ENCODE measurements at regions not wholly inside any gene's neighbourhood (a gene's known extent, or its start where the extent isn't known, plus 50 kb on each side); places are given as distances from the start of the nearest gene placed in this dataset.

DNA sequence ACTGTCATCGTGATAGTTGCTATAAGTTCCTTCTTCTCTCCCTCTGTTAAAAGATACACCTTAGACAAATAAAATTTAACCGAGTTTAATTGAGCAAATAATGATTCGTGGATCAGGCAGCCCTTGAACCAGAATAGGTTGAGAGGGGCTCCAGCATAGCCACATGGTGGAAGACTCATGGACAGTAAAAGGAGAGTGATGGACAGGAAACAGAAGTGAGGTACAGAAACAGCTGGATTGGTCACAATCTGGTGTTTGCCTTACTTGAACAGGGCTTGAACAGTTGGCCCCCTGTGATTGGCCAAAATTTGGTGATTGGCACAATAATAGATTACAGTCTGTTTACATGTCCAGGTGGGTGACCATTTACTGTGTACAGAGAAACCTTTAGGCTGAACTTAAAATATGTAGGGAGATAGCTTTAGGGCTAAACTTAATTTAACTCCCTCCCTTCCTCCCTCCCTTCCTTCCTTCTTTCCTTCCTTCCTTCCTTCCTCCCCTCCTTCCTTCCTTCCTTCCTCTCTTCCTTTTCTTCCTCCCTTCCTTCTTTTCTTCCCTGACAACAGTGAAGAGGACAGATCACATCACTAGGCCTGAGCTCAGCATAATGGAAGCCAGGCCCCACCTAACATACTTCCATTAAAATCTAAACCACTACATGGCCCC is 531.8 kb upstream of the JARID2 start:
- no peak for DNase-seq (ENCODE audit: low spot score)

GRCh38 chr6:14715076-14715475 is 530.8 kb upstream of the JARID2 start:
- no peak for DNase-seq (ENCODE audit: low spot score)

DNA sequence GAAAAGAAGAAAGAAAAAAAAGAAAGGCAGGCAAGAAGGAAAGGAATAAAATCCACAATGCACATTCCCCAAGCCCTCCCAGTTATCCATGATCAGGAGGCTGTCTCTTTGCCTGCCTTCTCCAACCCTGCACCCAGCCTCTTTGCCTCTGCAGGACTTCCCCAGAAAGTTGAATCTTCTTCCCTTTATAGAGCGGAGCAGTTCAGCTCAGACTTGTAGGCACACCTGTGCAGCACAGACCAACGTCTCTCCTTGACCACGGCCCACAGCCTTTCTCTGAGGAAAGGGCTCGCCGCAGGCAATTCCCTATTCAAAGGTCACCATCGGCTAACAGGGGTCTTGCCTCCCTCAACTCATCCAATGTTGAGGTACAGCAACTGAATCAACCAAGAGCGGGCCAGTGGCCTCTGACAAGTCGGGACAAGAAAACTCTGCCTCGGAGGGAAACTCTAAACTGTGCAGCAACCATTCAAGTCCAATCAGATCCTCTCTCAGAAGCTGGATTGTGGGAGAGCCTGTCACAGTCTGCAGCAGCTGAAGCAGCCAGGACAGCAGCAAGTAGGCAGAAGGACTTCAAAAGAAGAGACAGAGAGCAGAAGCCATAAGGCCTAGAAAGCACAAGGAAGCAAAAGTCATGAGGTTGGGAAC is 529.2 kb upstream of the JARID2 start:
- DNase-seq (ENCODE audit: low spot score), result no peak

DNA sequence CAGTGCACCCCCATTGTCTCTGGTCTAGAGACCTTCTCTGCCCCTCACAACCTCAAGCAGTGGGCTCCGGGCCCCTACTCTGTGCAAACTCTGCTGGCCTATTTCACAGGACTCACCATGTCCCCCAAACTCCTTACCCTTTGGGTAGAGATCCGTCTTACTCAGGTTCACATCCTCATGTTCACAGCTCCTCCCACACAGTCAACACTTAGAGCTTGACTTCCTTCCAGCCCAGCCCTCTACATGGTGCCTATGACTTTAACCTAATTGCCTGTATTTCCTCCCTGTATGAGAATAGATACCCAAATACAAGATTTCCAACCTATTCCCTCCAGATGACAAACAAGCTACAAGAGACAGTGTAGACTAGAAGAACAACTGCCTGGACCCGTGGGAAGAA is 528.6 kb upstream of the JARID2 start:
- no peak for DNase-seq (ENCODE audit: low spot score)

- no peak for DNase-seq (ENCODE audit: low spot score)
Observed at GRCh38 chr6:14718861-14719260, 527.0 kb upstream of the JARID2 start.

DNA sequence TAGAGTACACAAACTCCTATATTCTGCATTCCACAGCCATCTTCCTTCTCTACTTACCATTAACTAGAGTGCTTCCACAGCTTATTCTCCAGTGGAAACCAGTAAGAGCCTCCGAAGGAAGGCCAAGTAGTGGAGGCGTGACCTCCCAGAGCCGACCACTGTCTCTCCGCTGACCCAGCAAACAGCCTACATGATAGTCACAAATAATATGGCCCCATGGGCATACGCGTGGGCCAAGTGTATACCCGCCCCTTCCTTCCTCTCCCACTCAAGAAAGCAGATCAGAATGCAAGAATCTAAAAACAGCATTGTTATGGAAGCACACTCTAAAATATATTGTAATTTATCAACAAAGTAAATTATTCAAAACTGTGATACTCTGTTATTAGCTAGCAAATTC is 526.6 kb upstream of the JARID2 start:
- no peak for DNase-seq (ENCODE audit: low spot score)

DNA sequence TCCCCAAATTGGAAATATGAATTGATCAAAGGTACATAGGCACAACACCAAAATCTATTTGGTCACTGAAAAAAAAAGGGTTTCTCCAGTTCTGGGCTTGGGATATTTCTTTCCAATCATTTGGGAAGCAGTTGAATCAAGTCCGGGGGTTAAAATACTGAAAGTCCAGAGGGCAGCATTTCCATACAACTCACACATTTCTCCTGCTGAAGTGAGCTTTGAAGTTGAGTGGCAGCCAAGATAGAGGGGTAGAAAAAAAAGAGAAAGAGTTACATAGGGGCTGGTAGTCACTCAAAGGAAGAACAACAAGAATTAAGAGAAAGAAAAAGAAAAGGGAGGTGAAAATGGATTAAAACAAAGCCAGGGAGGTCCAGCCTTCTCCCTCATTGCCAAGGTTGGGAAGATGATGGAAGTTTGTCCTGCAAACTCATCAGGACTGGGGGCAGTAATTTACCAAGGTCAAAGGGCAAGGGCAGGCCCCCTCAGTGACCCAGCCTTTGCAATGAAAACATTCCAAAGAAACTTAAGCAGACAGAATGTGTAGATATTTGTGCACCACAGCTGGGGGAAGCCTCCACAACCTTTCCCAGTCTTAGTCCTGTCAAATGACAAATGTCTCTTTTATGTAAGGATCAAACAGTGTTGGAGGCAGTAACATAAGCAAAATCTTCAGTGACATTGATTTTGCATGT is 525.3 kb upstream of the JARID2 start:
- no peak for DNase-seq (ENCODE audit: low spot score)

DNA sequence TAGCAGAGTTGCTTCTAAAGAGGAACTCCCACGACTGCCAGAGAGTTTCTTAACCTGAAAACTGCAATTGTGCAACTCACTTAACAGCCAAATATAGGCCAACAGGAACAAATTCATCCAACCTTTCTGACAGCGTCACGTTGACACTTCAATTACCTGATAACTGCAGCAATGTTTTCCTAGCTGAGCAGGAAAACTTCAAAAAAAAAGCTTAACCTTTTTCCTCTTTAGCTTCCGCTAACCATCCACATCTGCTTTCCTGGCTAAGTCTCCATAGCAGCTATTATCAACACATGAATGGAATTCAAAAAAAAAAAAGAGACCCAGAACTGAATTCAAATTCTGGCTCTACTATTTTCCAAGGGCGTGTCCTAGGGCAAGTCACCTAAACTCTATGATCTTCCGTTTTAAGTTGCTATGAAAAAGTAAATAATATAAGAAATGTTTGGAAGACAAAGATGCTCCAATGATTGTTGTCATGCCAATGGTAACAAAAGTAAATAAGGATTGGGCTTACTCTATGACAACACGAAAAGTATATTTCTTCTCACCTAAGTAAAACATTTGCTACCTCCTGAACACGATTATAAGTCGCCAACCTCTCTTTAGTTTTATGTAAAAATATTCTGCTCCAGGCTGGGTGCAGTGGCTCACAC is 524.6 kb upstream of the JARID2 start:
- DNase-seq (ENCODE audit: low spot score), result no peak

- no peak for DNase-seq (ENCODE audit: low spot score)
Observed at GRCh38 chr6:14722001-14722562, 523.8 kb upstream of the JARID2 start.

- DNase-seq (ENCODE audit: low spot score), result no peak
Observed at GRCh38 chr6:14722704-14723103, 523.2 kb upstream of the JARID2 start.

DNA sequence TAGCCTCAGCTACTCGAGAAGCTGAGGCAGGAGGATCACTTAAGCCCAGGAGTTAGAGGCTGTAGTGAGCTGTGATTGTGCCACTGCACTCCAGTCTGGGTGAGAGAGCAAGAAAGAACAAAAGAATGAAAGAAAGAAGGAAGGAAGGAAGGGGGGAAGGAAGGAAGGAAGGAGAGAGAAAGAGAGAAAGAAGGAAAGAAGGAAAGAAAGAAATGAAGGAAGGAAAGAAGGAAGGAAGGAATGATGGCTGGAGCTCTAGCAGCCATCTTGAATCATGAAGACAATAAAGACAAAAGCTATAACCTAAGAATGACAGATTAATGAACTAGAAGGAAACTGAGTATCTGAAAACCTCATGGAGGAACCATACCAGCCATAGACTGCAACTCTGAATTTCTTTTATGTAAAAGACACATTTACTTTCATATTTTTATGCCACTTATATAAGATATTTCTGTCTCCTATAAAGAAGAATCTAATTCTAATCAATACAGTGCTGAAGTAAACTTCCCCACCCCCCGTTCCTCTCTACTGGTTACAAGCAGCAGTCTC is 522.3 kb upstream of the JARID2 start:
- DNase-seq (ENCODE audit: low spot score), result no peak

DNA sequence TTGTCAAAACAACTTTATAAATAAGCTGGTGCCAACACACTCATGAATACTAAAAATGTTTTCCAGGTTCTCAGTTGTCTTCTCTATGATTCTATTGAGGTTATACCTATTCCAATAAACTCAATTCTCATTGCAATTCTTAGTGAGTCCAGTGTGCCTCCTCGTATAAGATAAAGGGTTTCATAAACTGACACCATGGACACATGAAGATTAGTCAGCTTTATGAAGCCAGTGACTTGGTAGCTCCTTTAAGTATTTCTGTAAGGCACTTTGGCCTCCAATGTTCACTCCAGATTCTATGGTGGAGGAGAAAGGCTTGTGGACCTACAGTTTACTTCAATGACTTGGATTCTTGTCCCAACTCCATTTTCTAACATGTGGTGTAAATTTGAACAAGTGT is 521.3 kb upstream of the JARID2 start:
- DNase-seq (ENCODE audit: low spot score), result no peak

DNA sequence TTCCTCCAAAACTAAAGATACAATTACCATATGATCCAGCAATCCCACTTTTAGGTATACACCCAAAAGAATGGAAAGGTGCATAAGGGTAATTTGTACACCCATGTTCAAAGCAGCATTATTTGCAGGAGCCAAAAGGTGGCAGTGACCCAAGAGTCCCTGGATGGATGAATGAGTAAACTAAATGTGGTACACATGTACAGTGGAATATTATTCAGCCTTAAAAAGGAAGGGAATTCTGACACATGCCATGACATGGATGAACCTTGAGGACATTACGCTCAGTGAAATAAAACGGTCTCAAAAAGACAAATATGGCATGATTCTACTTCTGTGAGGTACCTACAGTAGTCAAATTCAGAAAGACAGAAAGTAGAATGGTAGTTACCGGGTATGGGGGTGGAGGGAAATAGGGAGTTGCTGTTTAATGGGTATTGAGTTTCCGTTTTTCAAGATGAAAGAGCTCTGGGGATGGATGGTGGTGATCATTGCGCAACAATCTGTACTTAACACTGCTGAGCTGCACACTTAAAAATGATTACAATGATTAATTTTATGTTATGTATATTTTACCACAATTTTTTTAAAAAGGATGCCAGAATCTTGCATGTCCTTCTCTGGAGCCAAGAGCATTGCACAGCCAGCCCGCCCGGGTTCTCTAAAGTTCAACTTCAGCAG is 518.9 kb upstream of the JARID2 start:
- no peak for DNase-seq (ENCODE audit: low spot score)

- DNase-seq (ENCODE audit: low spot score), result no peak
Observed at GRCh38 chr6:14727494-14728395, 518.1 kb upstream of the JARID2 start.

DNA sequence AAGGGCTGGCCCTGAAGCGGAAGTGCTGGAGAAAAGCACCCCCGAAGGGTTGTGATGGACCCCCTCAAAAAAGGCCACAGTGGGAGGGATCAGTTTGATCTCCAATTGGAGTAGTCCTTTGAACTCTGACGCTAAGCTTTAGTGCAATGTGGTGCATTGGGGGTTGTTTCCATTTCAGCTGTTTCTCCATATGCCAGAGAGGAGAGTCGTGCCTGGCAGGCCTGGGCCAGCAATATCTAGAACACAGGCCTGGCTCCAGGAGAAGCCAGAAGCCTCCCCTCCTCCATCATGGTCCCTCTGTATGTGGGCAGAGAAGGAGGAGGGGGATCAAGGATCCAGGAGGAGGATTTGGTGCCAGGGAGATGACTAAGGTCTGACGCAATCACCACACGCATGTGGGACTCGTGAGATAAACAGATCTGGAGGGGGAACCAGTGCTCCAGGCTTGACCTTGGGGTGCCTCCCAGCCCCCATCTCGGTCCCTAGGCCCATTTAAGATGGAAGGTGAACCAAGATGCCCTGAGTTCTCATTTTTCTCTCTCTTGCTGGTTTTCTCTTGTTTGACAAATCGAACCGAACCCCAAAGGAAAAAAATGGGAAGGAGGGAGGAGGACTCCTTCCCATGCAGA is 517.4 kb upstream of the JARID2 start:
- DNase-seq (ENCODE audit: low spot score), result no peak

GRCh38 chr6:14729129-14729871 is 516.6 kb upstream of the JARID2 start:
- DNase-seq (ENCODE audit: low spot score), result no peak

DNA sequence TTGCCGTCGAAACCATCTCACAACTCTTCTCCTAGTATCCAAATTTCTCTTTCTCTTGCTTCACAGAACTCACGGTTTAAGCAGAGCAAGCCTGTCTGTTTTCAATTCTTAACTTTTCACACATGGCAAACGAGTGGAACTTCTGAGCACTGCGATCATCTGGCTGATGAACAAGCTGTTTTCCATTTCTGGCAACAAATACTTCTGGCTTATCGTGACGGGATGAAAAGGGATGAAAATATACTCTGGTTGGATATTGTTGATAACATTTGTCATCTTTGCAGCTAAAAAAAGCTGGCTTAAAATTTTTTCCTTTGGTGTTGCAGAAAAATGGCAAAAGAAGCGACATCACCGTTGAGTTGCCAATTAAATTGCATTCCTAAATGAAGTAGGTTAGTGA is 515.2 kb upstream of the JARID2 start:
- no peak for DNase-seq (ENCODE audit: low spot score)

GRCh38 chr6:14731611-14732010 is 514.3 kb upstream of the JARID2 start:
- DNase-seq (ENCODE audit: low spot score), result no peak

GRCh38 chr6:14732226-14732843 is 513.5 kb upstream of the JARID2 start:
- no peak for DNase-seq (ENCODE audit: low spot score)

Data from AG08396 (cell line).